Stomach (tissue), 8 donors: ENCODE measurements at regions not wholly inside any gene's neighbourhood (a gene's known extent, or its start where the extent isn't known, plus 50 kb on each side); places are given as distances from the start of the nearest gene placed in this dataset.

Experiments used
- DNase-seq, 2 donors: peaks; one replicate each; pipeline versions ENCODE4 v3.0.0 to v3.0.0-alpha.2; 2013 to 2019
- H3K27ac ChIP-seq, 5 donors: fragments of 200-600 bp in 4 of 5; sonication (generic) in 4 of 5; one replicate each; pipeline ENCODE4 v1.5.1; 2013 to 2019; ENCODE audit warnings: mild to moderate bottlenecking in 1 of 5, moderate library complexity in 1 of 5
- H3K27me3 ChIP-seq, 3 donors: fragments of 200-600 bp; sonication (generic); one replicate each; pipeline ENCODE4 v1.5.1; 2017 to 2019; ENCODE audit warnings: mixed run types in 1 of 3
- H3K36me3 ChIP-seq, 4 donors: fragments of 200-600 bp; sonication (generic); 1 replicate in 3 of 4; 2 replicates in 1 of 4; pipeline ENCODE4 v1.5.1; 2016 to 2019
- H3K4me1 ChIP-seq, 4 donors: fragments of 200-600 bp; sonication (generic); one replicate each; pipeline ENCODE4 v1.5.1; 2016 to 2019
- H3K4me3 ChIP-seq, 4 donors: fragments of 200-600 bp; sonication (generic) in 3 of 4; one replicate each; pipeline ENCODE4 v1.5.1; 2016 to 2019; ENCODE audit warnings: mild to moderate bottlenecking in 1 of 4
- H3K9me3 ChIP-seq, 4 donors: fragments of 200-600 bp; sonication (generic); one replicate each; pipeline ENCODE4 v1.5.1; 2016 to 2019
- EP300 ChIP-seq: sonication (generic); formaldehyde crosslinking; IDR thresholded peaks from one replicate; pipeline ENCODE4 v1.6.1; 2017; ENCODE audit warnings: antibody characterized with exemption
- POLR2A ChIP-seq, 4 donors: fragments of 450-650 bp; IDR thresholded peaks; one replicate each; pipeline ENCODE4 v1.6.1; 2016; ENCODE audit warnings: antibody characterized with exemption in 4 of 4, control low read depth in 2 of 4, mild to moderate bottlenecking in 1 of 4, moderate library complexity in 1 of 4
- POLR2AphosphoS5 ChIP-seq, 3 donors: sonication (generic); formaldehyde crosslinking; IDR thresholded peaks; one replicate each; pipeline ENCODE4 v1.6.1; 2016; ENCODE audit warnings: antibody characterized with exemption in 3 of 3
- WGBS, 5 donors: extraction: QIAGEN DNeasy Blood & Tissue Kit in 3 of 5; methylation state at CpG; one replicate each; pipeline versions ENCODE4 v1.1.5 to v1.1.7; 2013 to 2018; 5-methylcytosine and 5-hydroxymethylcytosine counted together
- intact Hi-C: fragments of 100-400 bp; cut with DNase I; formaldehyde crosslinking; loops from one replicate; pipeline ENCODE4 v1.15.1; 2023; ENCODE audit warnings: low total_unique reads
- TF ChIP-seq, protein P1 (sequence below), 7 experiments: fragments of 450-650 bp in 4 of 7; fragments of 200-600 bp in 3 of 7; sonication (generic) in 3 of 7; IDR thresholded peaks; one replicate each; pipeline ENCODE4 v1.5.1; 2016 to 2019; ENCODE audit warnings: antibody characterized with exemption in 7 of 7, control low read depth in 2 of 7, mild to moderate bottlenecking in 1 of 7
- donor health status: healthy with polysubstance abuse.
- donor health status: Bipolar disorder and iron deficiency.
- donor health status: healthy.

GRCh38 chr3:144098691-144099090 is 127.1 kb downstream of the DIPK2A start:
- no peak for DNase-seq

GRCh38 chr3:144102421-144102820 is 130.8 kb downstream of the DIPK2A start:
- Histone ChIP-seq H3K4me1 (peaks cover 0 to 5% (median 0%) of the 10 kb centered on the region in 4 donors), H3K27ac (no peak overlapping the region), H3K36me3 (no peaks in the 10 kb centered on the region), H3K27me3 (no peaks in the 10 kb centered on the region), H3K4me3 (no peak overlapping the region), H3K9me3 (peaks cover 0 to 15% (median 7%) of the 10 kb centered on the region in 4 donors)
- 48 to 60% (median 55%) methylated on average over 1 of the region's 1 CpG for WGBS, 5 donors
- TF ChIP-seq, protein P1, sequence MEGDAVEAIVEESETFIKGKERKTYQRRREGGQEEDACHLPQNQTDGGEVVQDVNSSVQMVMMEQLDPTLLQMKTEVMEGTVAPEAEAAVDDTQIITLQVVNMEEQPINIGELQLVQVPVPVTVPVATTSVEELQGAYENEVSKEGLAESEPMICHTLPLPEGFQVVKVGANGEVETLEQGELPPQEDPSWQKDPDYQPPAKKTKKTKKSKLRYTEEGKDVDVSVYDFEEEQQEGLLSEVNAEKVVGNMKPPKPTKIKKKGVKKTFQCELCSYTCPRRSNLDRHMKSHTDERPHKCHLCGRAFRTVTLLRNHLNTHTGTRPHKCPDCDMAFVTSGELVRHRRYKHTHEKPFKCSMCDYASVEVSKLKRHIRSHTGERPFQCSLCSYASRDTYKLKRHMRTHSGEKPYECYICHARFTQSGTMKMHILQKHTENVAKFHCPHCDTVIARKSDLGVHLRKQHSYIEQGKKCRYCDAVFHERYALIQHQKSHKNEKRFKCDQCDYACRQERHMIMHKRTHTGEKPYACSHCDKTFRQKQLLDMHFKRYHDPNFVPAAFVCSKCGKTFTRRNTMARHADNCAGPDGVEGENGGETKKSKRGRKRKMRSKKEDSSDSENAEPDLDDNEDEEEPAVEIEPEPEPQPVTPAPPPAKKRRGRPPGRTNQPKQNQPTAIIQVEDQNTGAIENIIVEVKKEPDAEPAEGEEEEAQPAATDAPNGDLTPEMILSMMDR (IDR thresholded peaks at IDR 0.05) = no peak
- DNase-seq = no peak
- intact Hi-C loops = no loop called here

More at GRCh38 chr3:144098691-144099090, 127.1 kb downstream of the DIPK2A start:
- H3K9me3 ChIP-seq = peaks cover 0 to 15% (median 7%) of the 10 kb centered on the region in 4 donors
- no peaks in the 10 kb centered on the region for H3K27me3 ChIP-seq
- H3K4me3 ChIP-seq = no peak overlapping the region
- H3K27ac ChIP-seq = no peak overlapping the region
- no peaks in the 10 kb centered on the region for H3K36me3 ChIP-seq
- intact Hi-C loops = no loop called here
- WGBS, 5 donors = 91 to 98% (median 98%) methylated on average over 3 to 7 of the region's 7 CpGs
- TF ChIP-seq, protein P1 (IDR thresholded peaks at IDR 0.05) = no peak
- no peak for TF ChIP-seq EP300
- no peak for TF ChIP-seq POLR2AphosphoS5 (IDR thresholded peaks at IDR 0.05)
- no peak for TF ChIP-seq POLR2A (IDR thresholded peaks at IDR 0.05)
- H3K4me1 ChIP-seq = no peaks in the 10 kb centered on the region

- Histone ChIP-seq H3K36me3 (no peaks in the 10 kb centered on the region), H3K9me3 (peaks cover 0 to 9% (median 4%) of the 10 kb centered on the region in 4 donors), H3K27ac (no peak overlapping the region), H3K4me1 (peaks cover 0 to 5% (median 0%) of the 10 kb centered on the region in 4 donors), H3K27me3 (no peaks in the 10 kb centered on the region), H3K4me3 (no peak overlapping the region)
- intact Hi-C loops = no loop called here
- no peak for TF ChIP-seq POLR2A (IDR thresholded peaks at IDR 0.05)
- TF ChIP-seq POLR2AphosphoS5 (IDR thresholded peaks at IDR 0.05) = no peak
- TF ChIP-seq, protein P1 (IDR thresholded peaks at IDR 0.05) = no peak
- no peak for TF ChIP-seq EP300
- peak in 1 of 2 donors; percentile 46 for DNase-seq
- 39 to 61% (median 51%) methylated on average over 3 of the region's 3 CpGs for WGBS, 5 donors
These were observed 132.6 kb downstream of the DIPK2A start for GRCh38 chr3:144104186-144104585.

GRCh38 chr3:144104679-144105078 is 133.1 kb downstream of the DIPK2A start:
- Histone ChIP-seq H3K4me3 (no peak overlapping the region), H3K27ac (no peak overlapping the region), H3K4me1 (peaks cover 0 to 5% (median 0%) of the 10 kb centered on the region in 4 donors), H3K36me3 (no peaks in the 10 kb centered on the region), H3K27me3 (no peaks in the 10 kb centered on the region), H3K9me3 (peaks cover 0 to 4% (median 2%) of the 10 kb centered on the region in 4 donors)
- WGBS, 5 donors = 83 to 95% (median 94%) methylated on average over 1 of the region's 1 CpG
- TF ChIP-seq, protein P1 (IDR thresholded peaks at IDR 0.05) = no peak
- no peak for TF ChIP-seq POLR2A (IDR thresholded peaks at IDR 0.05)
- no peak for TF ChIP-seq POLR2AphosphoS5 (IDR thresholded peaks at IDR 0.05)
- no peak for TF ChIP-seq EP300
- intact Hi-C loops = no loop called here
- no peak for DNase-seq
